ENCODE measurements at regions not wholly inside any gene's neighbourhood (a gene's known extent, or its start where the extent isn't known, plus 50 kb on each side); places are given as distances from the start of the nearest gene placed in this dataset.

DNA sequence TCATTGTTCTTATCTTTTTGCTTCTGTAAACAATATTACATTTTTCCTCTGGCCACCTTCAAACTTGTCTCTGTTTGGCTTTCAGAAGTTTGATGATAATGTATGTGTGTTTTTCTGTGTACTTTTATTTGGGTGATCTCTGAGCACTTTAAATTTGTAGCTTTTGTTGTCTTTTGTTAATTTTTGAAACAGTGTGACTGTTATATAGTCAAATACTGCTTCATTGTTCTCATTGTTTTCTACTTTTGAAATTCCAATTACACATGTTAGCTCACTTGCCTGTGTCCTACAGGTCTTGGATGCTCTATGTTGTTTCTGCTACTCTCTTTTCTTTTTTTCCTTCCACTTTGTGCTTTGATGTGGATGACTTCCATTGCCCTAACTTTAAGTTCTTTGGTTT, 460.1 kb upstream of the KHDRBS2 start:
- DNase-seq (ENCODE audit: low read depth in 1 of 2, low spot score in 1 of 2) = no peak
- TF ChIP-seq POLR2AphosphoS5 (IDR thresholded peaks at IDR 0.05; ENCODE audit: low read depth) = no peak
- no peak for TF ChIP-seq CTCF (IDR thresholded peaks at IDR 0.05; ENCODE audit: insufficient read depth, low read length)
- no peak for TF ChIP-seq REST (IDR thresholded peaks at IDR 0.05; ENCODE audit: insufficient replicate concordance, low read depth)
- TF ChIP-seq SPI1 (IDR thresholded peaks at IDR 0.05; ENCODE audit: borderline replicate concordance, low read depth) = no peak
- no peak for TF ChIP-seq GABPA (IDR thresholded peaks at IDR 0.05; ENCODE audit: low read depth)
- Histone ChIP-seq H3K4me3 (replicated peaks; ENCODE audit: insufficient read depth, low read length) (no peak overlapping the region), H3K27me3 (ENCODE audit: insufficient read depth, poor library complexity, severe bottlenecking) (no peaks in the 10 kb centered on the region), H3K27ac (replicated peaks) (no peak overlapping the region)

GRCh38 chr6:62740596-62740995, 454.6 kb upstream of the KHDRBS2 start:
- H3K27ac ChIP-seq (replicated peaks) = no peak overlapping the region
- no peak for TF ChIP-seq POLR2AphosphoS5 (IDR thresholded peaks at IDR 0.05; ENCODE audit: low read depth)
- no peak for TF ChIP-seq REST (IDR thresholded peaks at IDR 0.05; ENCODE audit: insufficient replicate concordance, low read depth)
- no peak for TF ChIP-seq CTCF (IDR thresholded peaks at IDR 0.05; ENCODE audit: insufficient read depth, low read length)
- TF ChIP-seq SPI1 (IDR thresholded peaks at IDR 0.05; ENCODE audit: borderline replicate concordance, low read depth) = no peak
- TF ChIP-seq GABPA (IDR thresholded peaks at IDR 0.05; ENCODE audit: low read depth) = no peak
- H3K27me3 ChIP-seq (ENCODE audit: insufficient read depth, poor library complexity, severe bottlenecking) = no peaks in the 10 kb centered on the region
- no peak overlapping the region for H3K4me3 ChIP-seq (replicated peaks; ENCODE audit: insufficient read depth, low read length)
- DNase-seq (ENCODE audit: low read depth in 1 of 2, low spot score in 1 of 2) = no peak

- H3K27me3 ChIP-seq (ENCODE audit: insufficient read depth, poor library complexity, severe bottlenecking) = no peaks in the 10 kb centered on the region
- no peak for DNase-seq (ENCODE audit: low read depth in 1 of 2, low spot score in 1 of 2)
- TF ChIP-seq REST (IDR thresholded peaks at IDR 0.05; ENCODE audit: insufficient replicate concordance, low read depth) = no peak
- no peak for TF ChIP-seq POLR2AphosphoS5 (IDR thresholded peaks at IDR 0.05; ENCODE audit: low read depth)
- no peak for TF ChIP-seq GABPA (IDR thresholded peaks at IDR 0.05; ENCODE audit: low read depth)
- TF ChIP-seq CTCF (IDR thresholded peaks at IDR 0.05; ENCODE audit: insufficient read depth, low read length) = no peak
- no peak for TF ChIP-seq SPI1 (IDR thresholded peaks at IDR 0.05; ENCODE audit: borderline replicate concordance, low read depth)
- H3K27ac ChIP-seq (replicated peaks) = no peak overlapping the region
- H3K4me3 ChIP-seq (replicated peaks; ENCODE audit: insufficient read depth, low read length) = no peak overlapping the region
Observed at GRCh38 chr6:62740171-62740570, 454.1 kb upstream of the KHDRBS2 start.
